Activated CD4-positive, alpha-beta T cell treated with anti-CD3 and anti-CD28 coated beads for 24 hours (primary cell): ENCODE measurements at regions not wholly inside any gene's neighbourhood (a gene's known extent, or its start where the extent isn't known, plus 50 kb on each side); places are given as distances from the start of the nearest gene placed in this dataset.

ENCODE experiments used
- DNase-seq, 2 donors: peaks; one replicate each; pipeline ENCODE4 v3.0.0-alpha.2; 2020; ENCODE audit warnings: low read depth in 2 of 2

GRCh38 chr4:28665306-28665705, 1804.7 kb downstream of the STIM2 start:
- no peak for DNase-seq

- no peak for DNase-seq
These were observed 1814.9 kb downstream of the STIM2 start for GRCh38 chr4:28675582-28675981.

- DNase-seq: no peak
These were observed 1817.2 kb downstream of the STIM2 start for GRCh38 chr4:28677808-28678207.

GRCh38 chr4:28682847-28683246, 1822.2 kb downstream of the STIM2 start:
- no peak for DNase-seq

GRCh38 chr4:28686618-28687017, 1826.0 kb downstream of the STIM2 start:
- DNase-seq: no peak

- DNase-seq: no peak
These were observed 1830.2 kb downstream of the STIM2 start for GRCh38 chr4:28690890-28691289.

- DNase-seq: no peak
These were observed 1841.9 kb downstream of the STIM2 start for GRCh38 chr4:28702571-28702970.

- DNase-seq: no peak
These were observed 1849.2 kb downstream of the STIM2 start for GRCh38 chr4:28709891-28710290.

- DNase-seq: no peak
These were observed 1862.7 kb downstream of the STIM2 start for GRCh38 chr4:28723371-28723770.

- no peak for DNase-seq
These were observed 1863.6 kb downstream of the STIM2 start for GRCh38 chr4:28724239-28724638.

GRCh38 chr4:28730304-28730703, 1869.7 kb downstream of the STIM2 start:
- DNase-seq: no peak

GRCh38 chr4:28744066-28744465, 1883.4 kb downstream of the STIM2 start:
- DNase-seq: no peak

GRCh38 chr4:28754376-28754775, 1893.7 kb downstream of the STIM2 start:
- no peak for DNase-seq

GRCh38 chr4:28755081-28755480, 1894.4 kb downstream of the STIM2 start:
- DNase-seq: no peak

- DNase-seq: no peak
These were observed 1898.4 kb downstream of the STIM2 start for GRCh38 chr4:28759064-28759463.

- DNase-seq: no peak
These were observed 1899.4 kb downstream of the STIM2 start for GRCh38 chr4:28760003-28760402.

- DNase-seq: no peak
These were observed 1911.4 kb downstream of the STIM2 start for GRCh38 chr4:28772066-28772465.

GRCh38 chr4:28772788-28773187, 1912.1 kb downstream of the STIM2 start:
- DNase-seq: no peak

- no peak for DNase-seq
These were observed 1913.7 kb downstream of the STIM2 start for GRCh38 chr4:28774344-28774743.

- DNase-seq: no peak
These were observed 1915.4 kb downstream of the STIM2 start for GRCh38 chr4:28776004-28776403.

GRCh38 chr4:28784188-28784587, 1923.5 kb downstream of the STIM2 start:
- no peak for DNase-seq

GRCh38 chr4:28787947-28788346, 1927.3 kb downstream of the STIM2 start:
- DNase-seq: no peak

GRCh38 chr4:28788929-28789490, 1928.4 kb downstream of the STIM2 start:
- no peak for DNase-seq

GRCh38 chr4:28792917-28793597, 1927.1 kb upstream of the PCDH7 start:
- DNase-seq: no peak
